A673 (cell line): ENCODE measurements at regions not wholly inside any gene's neighbourhood (a gene's known extent, or its start where the extent isn't known, plus 50 kb on each side); places are given as distances from the start of the nearest gene placed in this dataset.

Experiments
- BruUV-seq: library from RNA; stranded (reverse); fragments of 400-500 nt; replicated peaks from 2 replicates; lab custom pipeline; 2021; lab: Mats Ljungman, UMichigan
- CTCF ChIA-PET: fragments of 300-600 bp; sonication (Branson Sonifier 250); formaldehyde crosslinking; loops from one replicate; lab custom pipeline; 2022; ENCODE audit warnings: antibody characterized with exemption; lab: Charles Lee
- POLR2A ChIA-PET: fragments of 300-600 bp; sonication (Branson Sonifier 250); formaldehyde crosslinking; loops from one replicate; lab custom pipeline; 2022; ENCODE audit warnings: antibody characterized with exemption; ENCODE audit not compliant: low non-redundant PET; lab: Charles Lee
- DNase-seq: peaks from one replicate; pipeline ENCODE4 v3.0.0-alpha.2; 2015; ENCODE audit warnings: low spot score
- H3K27ac ChIP-seq: fragments of 200-600 bp; sonication (generic); 2 replicates; pipeline ENCODE4 v1.5.1; 2016; ENCODE audit warnings: mixed run types, low read depth, mild to moderate bottlenecking, mixed read lengths, antibody characterized with exemption, low read length; ENCODE audit not compliant: poor library complexity, severe bottlenecking
- H3K27me3 ChIP-seq: fragments of 200-600 bp; sonication (generic); replicated peaks from 2 replicates; pipeline ENCODE4 v1.6.1; 2017; ENCODE audit warnings: mixed run types, low read depth, mild to moderate bottlenecking, mixed read lengths, antibody characterized with exemption, low read length; ENCODE audit not compliant: insufficient read depth, poor library complexity
- H3K36me3 ChIP-seq: fragments of 200-600 bp; sonication (generic); 2 replicates; pipeline ENCODE4 v1.6.1; 2016; ENCODE audit warnings: mixed run types, mild to moderate bottlenecking, mixed read lengths, antibody characterized with exemption, low read length; ENCODE audit not compliant: insufficient read depth, poor library complexity, severe bottlenecking
- H3K4me1 ChIP-seq: fragments of 200-600 bp; sonication (generic); 2 replicates; pipeline ENCODE4 v1.6.1; 2017; ENCODE audit warnings: mixed run types, mild to moderate bottlenecking, mixed read lengths, antibody characterized with exemption, low read length; ENCODE audit not compliant: insufficient read depth, poor library complexity, severe bottlenecking
- H3K4me3 ChIP-seq: fragments of 200-600 bp; sonication (generic); 2 replicates; pipeline ENCODE4 v1.5.1; 2016; ENCODE audit warnings: low read depth, mixed run types, mild to moderate bottlenecking, mixed read lengths, low read length; ENCODE audit not compliant: poor library complexity, severe bottlenecking
- H3K9me3 ChIP-seq: fragments of 200-600 bp; sonication (generic); 2 replicates; pipeline ENCODE4 v1.6.1; 2016; ENCODE audit warnings: mixed run types, low read depth, mild to moderate bottlenecking, mixed read lengths, antibody characterized with exemption, low read length; ENCODE audit not compliant: poor library complexity, severe bottlenecking
- EZH2 ChIP-seq: fragments of 200-600 bp; sonication (generic); IDR thresholded peaks from 2 replicates; pipeline ENCODE4 v1.6.1; 2017; ENCODE audit warnings: borderline replicate concordance, low read depth, mild to moderate bottlenecking, mixed read lengths, antibody characterized with exemption, low read length; ENCODE audit not compliant: poor library complexity, severe bottlenecking
- intact Hi-C: fragments of 100-400 bp; cut with micrococcal nuclease; formaldehyde crosslinking; loops from one replicate; pipeline ENCODE4 v1.10.0; 2022; ENCODE audit not compliant: unreplicated experiment
- TF ChIP-seq, protein P1 (sequence below): fragments of 300-800, 200-600 bp; sonication (generic); conservative IDR thresholded peaks from 2 replicates; pipeline ENCODE4 v1.5.1; 2017; ENCODE audit warnings: low read depth, mild to moderate bottlenecking, antibody characterized with exemption, low read length, moderate library complexity, mixed read lengths

DNA sequence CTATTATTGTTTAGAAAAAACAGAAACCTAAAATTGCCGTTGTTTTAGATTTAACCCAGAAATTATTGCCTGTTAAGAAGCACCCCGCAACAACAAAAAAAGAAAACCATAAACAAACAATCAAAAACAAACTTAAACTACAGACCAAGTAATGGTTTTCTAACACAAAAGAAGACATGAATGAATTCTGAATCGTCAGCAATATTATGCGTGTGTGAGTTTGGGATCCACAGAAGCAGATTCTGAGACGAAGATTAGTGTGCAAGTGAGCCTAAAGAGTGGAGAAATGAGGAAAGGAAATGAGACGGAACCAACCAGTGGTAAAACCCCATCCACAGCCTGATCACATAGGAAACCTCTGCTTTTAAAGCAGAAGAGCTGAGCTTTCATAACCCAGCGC, 1514.9 kb upstream of the PIK3C3 start:
- BruUV-seq = no TSS peak
- Histone ChIP-seq H3K4me1 (no peaks in the 10 kb centered on the region), H3K27ac (no peak overlapping the region), H3K4me3 (no peak overlapping the region), H3K36me3 (no peaks in the 10 kb centered on the region), H3K9me3 (no peaks in the 10 kb centered on the region), H3K27me3 (no peaks in the 10 kb centered on the region)
- TF ChIP-seq, protein P1, sequence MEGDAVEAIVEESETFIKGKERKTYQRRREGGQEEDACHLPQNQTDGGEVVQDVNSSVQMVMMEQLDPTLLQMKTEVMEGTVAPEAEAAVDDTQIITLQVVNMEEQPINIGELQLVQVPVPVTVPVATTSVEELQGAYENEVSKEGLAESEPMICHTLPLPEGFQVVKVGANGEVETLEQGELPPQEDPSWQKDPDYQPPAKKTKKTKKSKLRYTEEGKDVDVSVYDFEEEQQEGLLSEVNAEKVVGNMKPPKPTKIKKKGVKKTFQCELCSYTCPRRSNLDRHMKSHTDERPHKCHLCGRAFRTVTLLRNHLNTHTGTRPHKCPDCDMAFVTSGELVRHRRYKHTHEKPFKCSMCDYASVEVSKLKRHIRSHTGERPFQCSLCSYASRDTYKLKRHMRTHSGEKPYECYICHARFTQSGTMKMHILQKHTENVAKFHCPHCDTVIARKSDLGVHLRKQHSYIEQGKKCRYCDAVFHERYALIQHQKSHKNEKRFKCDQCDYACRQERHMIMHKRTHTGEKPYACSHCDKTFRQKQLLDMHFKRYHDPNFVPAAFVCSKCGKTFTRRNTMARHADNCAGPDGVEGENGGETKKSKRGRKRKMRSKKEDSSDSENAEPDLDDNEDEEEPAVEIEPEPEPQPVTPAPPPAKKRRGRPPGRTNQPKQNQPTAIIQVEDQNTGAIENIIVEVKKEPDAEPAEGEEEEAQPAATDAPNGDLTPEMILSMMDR = no peak
- TF ChIP-seq EZH2 = no peak
- ChIA-PET CTCF (no interaction called here), POLR2A (no interaction called here)
- intact Hi-C loops = no loop called here
- DNase-seq = no peak

DNA sequence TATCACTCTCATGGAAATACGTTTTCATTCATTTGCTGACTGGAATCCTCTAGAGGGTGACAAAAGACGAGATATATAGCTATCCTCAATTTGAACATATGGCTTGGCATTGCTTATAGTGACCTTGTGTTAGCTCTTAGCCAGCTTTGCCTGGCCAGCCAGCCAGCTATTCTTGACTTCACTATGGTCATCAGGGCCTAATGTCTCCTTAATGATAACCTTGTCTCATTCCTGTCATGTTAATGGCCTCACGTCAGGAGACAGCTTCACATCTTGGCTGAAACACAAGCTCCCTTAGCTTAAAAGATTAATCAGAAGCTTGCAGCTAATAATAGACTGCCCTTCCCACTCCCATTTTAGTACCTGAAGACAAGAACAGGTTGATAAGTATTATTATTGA, 1517.5 kb upstream of the PIK3C3 start:
- ChIA-PET CTCF (no interaction called here), POLR2A (no interaction called here)
- H3K27ac ChIP-seq = no peak overlapping the region
- no peaks in the 10 kb centered on the region for H3K36me3 ChIP-seq
- H3K4me1 ChIP-seq = no peaks in the 10 kb centered on the region
- no peak for TF ChIP-seq EZH2
- TF ChIP-seq, protein P1 = no peak
- DNase-seq = no peak
- intact Hi-C loops = no loop called here
- H3K4me3 ChIP-seq = no peak overlapping the region
- BruUV-seq = no TSS peak
- H3K27me3 ChIP-seq = no peaks in the 10 kb centered on the region
- H3K9me3 ChIP-seq = no peaks in the 10 kb centered on the region

DNA sequence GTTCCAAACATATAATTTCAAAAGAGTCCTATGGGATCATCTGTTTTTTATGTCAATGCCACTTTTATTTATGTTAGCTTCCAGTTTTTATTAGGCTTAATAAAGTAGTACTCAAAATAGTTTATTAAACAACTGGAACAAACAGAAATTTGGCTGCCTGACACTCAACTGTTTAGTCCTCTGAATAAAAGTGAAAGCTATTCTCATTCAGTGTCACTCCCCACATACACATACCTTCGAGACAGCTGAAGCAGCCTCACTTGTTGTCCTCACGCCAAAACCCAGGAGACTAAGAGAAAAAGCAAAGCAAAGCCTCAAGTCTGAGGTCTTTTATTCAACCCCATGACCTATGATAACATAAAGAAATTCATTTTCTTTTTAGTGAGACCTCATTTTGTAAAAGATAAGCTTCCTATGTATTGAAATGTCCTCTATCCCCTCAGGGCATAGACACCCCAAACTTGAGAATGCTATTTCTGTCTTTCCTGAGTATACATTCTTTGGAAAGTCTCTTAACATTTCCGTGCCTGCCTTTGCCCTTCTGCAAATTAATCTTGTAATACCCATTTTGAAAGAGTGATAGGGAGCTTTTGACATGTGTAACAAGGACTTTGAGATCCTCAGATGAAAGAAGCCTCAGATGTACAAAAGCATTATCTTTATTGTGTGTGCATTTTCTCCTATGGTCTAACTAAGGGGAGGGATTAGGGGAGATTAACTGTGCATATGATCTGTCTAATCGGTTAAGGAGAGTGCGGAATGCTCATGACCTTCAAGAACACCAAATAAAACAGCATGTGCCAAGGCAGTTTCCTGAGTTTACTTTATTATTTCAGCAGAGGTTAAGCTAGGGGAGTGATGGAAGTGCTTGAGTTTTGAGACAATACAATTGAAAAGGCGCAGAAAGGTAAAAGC, 1523.7 kb upstream of the PIK3C3 start:
- BruUV-seq = no TSS peak
- no peaks in the 10 kb centered on the region for H3K4me1 ChIP-seq
- H3K36me3 ChIP-seq = no peaks in the 10 kb centered on the region
- intact Hi-C loops = no loop called here
- no peak overlapping the region for H3K27ac ChIP-seq
- POLR2A ChIA-PET = no interaction called here
- DNase-seq = no peak
- H3K9me3 ChIP-seq = no peaks in the 10 kb centered on the region
- TF ChIP-seq, protein P1 = no peak
- TF ChIP-seq EZH2 = no peak
- CTCF ChIA-PET = no interaction called here
- H3K27me3 ChIP-seq = no peaks in the 10 kb centered on the region
- no peak overlapping the region for H3K4me3 ChIP-seq
